ENCODE measurements at regions not wholly inside any gene's neighbourhood (a gene's known extent, or its start where the extent isn't known, plus 50 kb on each side); places are given as distances from the start of the nearest gene placed in this dataset.

DNA sequence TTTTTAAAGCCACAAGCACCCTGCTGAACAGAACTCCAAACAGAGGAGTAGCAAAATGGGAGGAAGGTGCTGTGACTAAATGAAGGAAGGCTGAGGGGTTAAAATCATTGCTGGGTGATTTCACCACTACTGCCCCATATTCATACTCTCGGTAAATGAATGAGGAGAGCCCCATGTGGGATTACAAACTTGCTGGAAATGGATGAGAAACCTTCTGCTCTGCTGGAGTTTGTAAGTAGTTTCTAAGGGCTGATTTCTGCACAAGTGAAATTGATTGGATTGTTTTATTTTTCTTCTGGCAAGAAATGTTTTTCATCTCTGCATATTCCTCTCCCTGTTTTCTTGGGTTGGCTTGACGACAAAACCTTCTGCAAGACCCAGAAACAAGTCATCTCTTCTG is 533.5 kb upstream of the MMS22L start:
- Histone ChIP-seq H3K4me3 (no peak overlapping the region), H3K36me3 (no peaks in the 10 kb centered on the region), H3K27me3 (no peaks in the 10 kb centered on the region), H3K9me3 (no peaks in the 10 kb centered on the region), H3K4me1 (no peaks in the 10 kb centered on the region), H3K27ac (no peak overlapping the region)
- intact Hi-C loops (cut with DNase I): no loop called here
- DNase-seq (ENCODE audit: low spot score in 2 of 2): no peak
- no peak for TF ChIP-seq CTCF (IDR thresholded peaks at IDR 0.05)

- TF ChIP-seq CTCF (IDR thresholded peaks at IDR 0.05): no peak
- intact Hi-C loops (cut with DNase I): no loop called here
- no peak for DNase-seq (ENCODE audit: low spot score in 2 of 2)
- Histone ChIP-seq H3K4me3 (no peak overlapping the region), H3K4me1 (no peaks in the 10 kb centered on the region), H3K36me3 (no peaks in the 10 kb centered on the region), H3K27me3 (no peaks in the 10 kb centered on the region), H3K27ac (no peak overlapping the region), H3K9me3 (no peaks in the 10 kb centered on the region)
Measured at GRCh38 chr6:97819710-97820109, 536.7 kb upstream of the MMS22L start.

GRCh38 chr6:97820400-97820799 is 537.4 kb upstream of the MMS22L start:
- no peaks in the 10 kb centered on the region for H3K27me3 ChIP-seq
- no peak for TF ChIP-seq CTCF (IDR thresholded peaks at IDR 0.05)
- H3K4me1 ChIP-seq: no peaks in the 10 kb centered on the region
- no peaks in the 10 kb centered on the region for H3K9me3 ChIP-seq
- intact Hi-C loops (cut with DNase I): no loop called here
- H3K36me3 ChIP-seq: no peaks in the 10 kb centered on the region
- H3K27ac ChIP-seq: no peak overlapping the region
- no peak overlapping the region for H3K4me3 ChIP-seq
- DNase-seq (ENCODE audit: low spot score in 2 of 2): no peak

- H3K36me3 ChIP-seq: no peaks in the 10 kb centered on the region
- no peak for TF ChIP-seq CTCF (IDR thresholded peaks at IDR 0.05)
- intact Hi-C loops (cut with DNase I): no loop called here
Measured at GRCh38 chr6:97822632-97823031, 539.6 kb upstream of the MMS22L start.

GRCh38 chr6:97841763-97842162 is 558.7 kb upstream of the MMS22L start:
- no peak for TF ChIP-seq CTCF (IDR thresholded peaks at IDR 0.05)
- H3K36me3 ChIP-seq: no peaks in the 10 kb centered on the region
- no peaks in the 10 kb centered on the region for H3K27me3 ChIP-seq
- H3K4me1 ChIP-seq: no peaks in the 10 kb centered on the region
- H3K27ac ChIP-seq: no peak overlapping the region
- no peak for DNase-seq (ENCODE audit: low spot score in 2 of 2)
- no peak overlapping the region for H3K4me3 ChIP-seq
- H3K9me3 ChIP-seq: no peaks in the 10 kb centered on the region
- intact Hi-C loops (cut with DNase I): no loop called here

More at GRCh38 chr6:97822632-97823031, 539.6 kb upstream of the MMS22L start:
- Histone ChIP-seq H3K27ac (no peak overlapping the region), H3K9me3 (no peaks in the 10 kb centered on the region), H3K4me1 (no peaks in the 10 kb centered on the region), H3K4me3 (no peak overlapping the region), H3K27me3 (no peaks in the 10 kb centered on the region)
- DNase-seq (ENCODE audit: low spot score in 2 of 2): no peak

GRCh38 chr6:97842521-97842920 is 559.5 kb upstream of the MMS22L start:
- H3K36me3 ChIP-seq: no peaks in the 10 kb centered on the region
- no peak for DNase-seq (ENCODE audit: low spot score in 2 of 2)
- no peak overlapping the region for H3K27ac ChIP-seq
- no peaks in the 10 kb centered on the region for H3K27me3 ChIP-seq
- H3K4me3 ChIP-seq: no peak overlapping the region
- no peak for TF ChIP-seq CTCF (IDR thresholded peaks at IDR 0.05)
- intact Hi-C loops (cut with DNase I): no loop called here
- H3K9me3 ChIP-seq: no peaks in the 10 kb centered on the region
- H3K4me1 ChIP-seq: no peaks in the 10 kb centered on the region
